DOHH2 (cell line): ENCODE measurements at regions not wholly inside any gene's neighbourhood (a gene's known extent, or its start where the extent isn't known, plus 50 kb on each side); places are given as distances from the start of the nearest gene placed in this dataset.

ENCODE experiments used
- H3F3A ChIP-seq: fragments of 200-600 bp; sonication (generic), shearing (Covaris generic); 2 replicates; pipeline ENCODE4 v1.6.0; 2016; ENCODE audit warnings: antibody characterized with exemption, mild to moderate bottlenecking; ENCODE audit not compliant: control insufficient read depth, insufficient read depth
- H3K27ac ChIP-seq: fragments of 200-600 bp; sonication (generic); 2 replicates; pipeline ENCODE4 v1.5.1; 2014; ENCODE audit warnings: low read depth, mild to moderate bottlenecking, low read length, moderate library complexity
- H3K27me3 ChIP-seq: fragments of 200-600 bp; sonication (generic); 2 replicates; pipeline ENCODE4 v1.6.1; 2014; ENCODE audit warnings: mild to moderate bottlenecking, low read length, mixed read lengths; ENCODE audit not compliant: control insufficient read depth
- H3K36me3 ChIP-seq: fragments of 200-600 bp; sonication (generic); 2 replicates; pipeline ENCODE4 v1.6.1; 2014; ENCODE audit warnings: mild to moderate bottlenecking, low read length, moderate library complexity, mixed read lengths; ENCODE audit not compliant: control insufficient read depth
- H3K4me1 ChIP-seq: fragments of 200-600 bp; sonication (generic); 2 replicates; pipeline ENCODE4 v1.6.1; 2014; ENCODE audit warnings: mild to moderate bottlenecking, low read length, mixed read lengths; ENCODE audit not compliant: control insufficient read depth
- H3K4me2 ChIP-seq: fragments of 200-600 bp; sonication (generic); 2 replicates; pipeline ENCODE4 v1.6.0; 2014; ENCODE audit warnings: mild to moderate bottlenecking, low read length, moderate library complexity
- H3K4me3 ChIP-seq: fragments of 200-600 bp; sonication (generic); 2 replicates; pipeline ENCODE4 v1.5.1; 2014; ENCODE audit warnings: mild to moderate bottlenecking, low read length, mixed read lengths
- H3K79me2 ChIP-seq: fragments of 200-600 bp; sonication (generic); 2 replicates; pipeline ENCODE4 v1.6.1; 2014; ENCODE audit warnings: mild to moderate bottlenecking, low read length, mixed read lengths; ENCODE audit not compliant: control insufficient read depth
- H3K9me2 ChIP-seq: fragments of 200-600 bp; sonication (generic); replicated peaks from 2 replicates; pipeline ENCODE4 v1.6.1; 2014; ENCODE audit warnings: mild to moderate bottlenecking, low read length, mixed read lengths; ENCODE audit not compliant: control insufficient read depth
- H3K9me3 ChIP-seq: fragments of 200-600 bp; sonication (generic); 2 replicates; pipeline ENCODE4 v1.6.1; 2014; ENCODE audit warnings: antibody characterized with exemption, low read length, mixed read lengths; ENCODE audit not compliant: control insufficient read depth, insufficient read depth
- H4K20me1 ChIP-seq: fragments of 200-600 bp; sonication (generic); 2 replicates; pipeline ENCODE4 v1.6.0; 2014; ENCODE audit warnings: low read depth, mild to moderate bottlenecking, antibody characterized with exemption, low read length, moderate library complexity; ENCODE audit not compliant: control insufficient read depth, insufficient read depth
- EZH2phosphoT487 ChIP-seq: fragments of 200-600 bp; sonication (generic); IDR thresholded peaks from 2 replicates; pipeline ENCODE4 v1.6.1; 2017; ENCODE audit warnings: borderline replicate concordance, mild to moderate bottlenecking, antibody characterized with exemption, low read length, moderate library complexity, mixed read lengths
- TF ChIP-seq, protein P1 (sequence below): fragments of 200-600 bp; sonication (generic); IDR thresholded peaks from one replicate; pipeline ENCODE4 v1.5.1; 2014; ENCODE audit warnings: antibody characterized with exemption, mild to moderate bottlenecking, low read depth, low read length; ENCODE audit not compliant: poor library complexity, severe bottlenecking

DNA sequence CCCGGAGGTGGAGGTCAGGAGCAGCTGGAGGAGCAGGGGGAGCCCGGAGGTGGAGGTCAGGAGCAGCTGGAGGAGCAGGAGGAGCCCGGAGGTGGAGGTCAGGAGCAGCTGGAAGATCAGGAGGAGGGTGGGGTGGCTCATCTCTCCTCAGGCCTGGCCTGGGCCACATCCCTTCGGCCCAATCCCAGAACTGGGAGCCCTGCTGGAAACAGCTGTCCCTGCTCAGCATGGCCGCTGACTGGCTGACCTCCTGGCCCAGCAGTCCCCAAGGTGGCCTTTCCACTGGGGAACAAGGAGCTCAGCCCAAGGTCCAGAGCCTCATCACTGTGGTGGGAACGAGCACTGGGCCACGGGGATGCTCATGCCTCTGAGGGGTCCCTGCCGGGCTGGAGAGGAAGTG, 66.6 kb upstream of the LAPTM4A start:
- H3K79me2 ChIP-seq, result no peaks in the 10 kb centered on the region
- no peaks in the 10 kb centered on the region for H3F3A ChIP-seq
- H3K9me3 ChIP-seq, result no peaks in the 10 kb centered on the region
- no peaks in the 10 kb centered on the region for H3K36me3 ChIP-seq
- H3K4me3 ChIP-seq, result no peak overlapping the region
- H4K20me1 ChIP-seq, result no peaks in the 10 kb centered on the region
- H3K9me2 ChIP-seq, result no peaks in the 10 kb centered on the region
- H3K27me3 ChIP-seq, result no peaks in the 10 kb centered on the region
- H3K4me2 ChIP-seq, result no peak overlapping the region
- no peaks in the 10 kb centered on the region for H3K4me1 ChIP-seq
- H3K27ac ChIP-seq, result no peak overlapping the region
- no peak for TF ChIP-seq EZH2phosphoT487
- TF ChIP-seq, protein P1, sequence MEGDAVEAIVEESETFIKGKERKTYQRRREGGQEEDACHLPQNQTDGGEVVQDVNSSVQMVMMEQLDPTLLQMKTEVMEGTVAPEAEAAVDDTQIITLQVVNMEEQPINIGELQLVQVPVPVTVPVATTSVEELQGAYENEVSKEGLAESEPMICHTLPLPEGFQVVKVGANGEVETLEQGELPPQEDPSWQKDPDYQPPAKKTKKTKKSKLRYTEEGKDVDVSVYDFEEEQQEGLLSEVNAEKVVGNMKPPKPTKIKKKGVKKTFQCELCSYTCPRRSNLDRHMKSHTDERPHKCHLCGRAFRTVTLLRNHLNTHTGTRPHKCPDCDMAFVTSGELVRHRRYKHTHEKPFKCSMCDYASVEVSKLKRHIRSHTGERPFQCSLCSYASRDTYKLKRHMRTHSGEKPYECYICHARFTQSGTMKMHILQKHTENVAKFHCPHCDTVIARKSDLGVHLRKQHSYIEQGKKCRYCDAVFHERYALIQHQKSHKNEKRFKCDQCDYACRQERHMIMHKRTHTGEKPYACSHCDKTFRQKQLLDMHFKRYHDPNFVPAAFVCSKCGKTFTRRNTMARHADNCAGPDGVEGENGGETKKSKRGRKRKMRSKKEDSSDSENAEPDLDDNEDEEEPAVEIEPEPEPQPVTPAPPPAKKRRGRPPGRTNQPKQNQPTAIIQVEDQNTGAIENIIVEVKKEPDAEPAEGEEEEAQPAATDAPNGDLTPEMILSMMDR, result no peak

DNA sequence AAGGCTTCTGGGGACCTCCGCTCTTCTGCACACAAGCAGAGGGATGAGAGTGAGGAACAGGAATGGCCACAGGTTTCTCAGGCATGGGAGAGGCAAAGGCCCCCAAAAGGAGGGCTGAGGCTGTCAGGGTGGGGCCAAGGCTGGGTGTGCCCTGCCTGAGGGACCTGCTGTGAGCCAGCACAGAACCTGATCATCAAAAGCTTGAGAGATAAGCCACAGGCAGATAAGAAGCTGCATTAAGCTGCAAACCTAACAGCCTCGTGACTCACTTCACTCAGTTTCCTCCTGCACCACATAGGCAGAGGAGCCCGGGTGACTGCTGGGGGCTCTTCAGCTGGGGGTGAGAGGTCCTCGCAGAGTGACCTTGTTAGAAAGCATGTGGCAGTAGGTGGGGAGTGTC, 64.5 kb upstream of the LAPTM4A start:
- TF ChIP-seq, protein P1, result no peak
- H3K27ac ChIP-seq, result no peak overlapping the region
- no peaks in the 10 kb centered on the region for H3K9me3 ChIP-seq
- H3F3A ChIP-seq, result no peaks in the 10 kb centered on the region
- H4K20me1 ChIP-seq, result no peaks in the 10 kb centered on the region
- H3K9me2 ChIP-seq, result no peaks in the 10 kb centered on the region
- H3K4me2 ChIP-seq, result no peak overlapping the region
- H3K4me3 ChIP-seq, result no peak overlapping the region
- no peaks in the 10 kb centered on the region for H3K4me1 ChIP-seq
- H3K36me3 ChIP-seq, result no peaks in the 10 kb centered on the region
- H3K79me2 ChIP-seq, result no peaks in the 10 kb centered on the region
- no peaks in the 10 kb centered on the region for H3K27me3 ChIP-seq

DNA sequence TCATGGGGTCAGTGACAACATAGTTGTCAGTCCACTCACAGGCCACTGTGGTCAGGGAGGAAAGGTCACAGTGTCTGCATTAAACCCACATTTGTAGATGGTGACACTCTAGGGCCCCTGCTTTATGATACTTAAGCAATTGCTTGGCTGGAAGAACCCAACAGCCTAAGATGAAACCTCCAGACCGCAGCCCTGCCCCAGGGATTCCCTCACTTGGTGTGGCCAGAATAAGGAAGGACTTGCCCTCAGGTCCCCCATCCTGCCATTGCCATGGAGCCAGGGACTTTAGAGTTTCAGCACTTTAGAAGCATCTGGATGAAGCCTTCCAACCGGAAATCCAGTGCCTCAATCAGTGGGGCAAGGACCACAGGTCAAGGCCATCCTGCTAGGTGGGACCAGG, 63.9 kb upstream of the LAPTM4A start:
- no peak overlapping the region for H3K27ac ChIP-seq
- 0 out of 2 replicates have a peak, but pooled peaks cover 1% of the 10 kb centered on the region for H3K27me3 ChIP-seq
- H3K9me2 ChIP-seq, result no peaks in the 10 kb centered on the region
- H3K36me3 ChIP-seq, result no peaks in the 10 kb centered on the region
- H3F3A ChIP-seq, result no peaks in the 10 kb centered on the region
- no peaks in the 10 kb centered on the region for H3K79me2 ChIP-seq
- no peak for TF ChIP-seq EZH2phosphoT487
- TF ChIP-seq, protein P1, result no peak
- no peak overlapping the region for H3K4me2 ChIP-seq
- H4K20me1 ChIP-seq, result no peaks in the 10 kb centered on the region
- no peak overlapping the region for H3K4me3 ChIP-seq
- H3K4me1 ChIP-seq, result no peaks in the 10 kb centered on the region
- H3K9me3 ChIP-seq, result no peaks in the 10 kb centered on the region
